ENCODE measurements at regions not wholly inside any gene's neighbourhood (a gene's known extent, or its start where the extent isn't known, plus 50 kb on each side); places are given as distances from the start of the nearest gene placed in this dataset.

DNA sequence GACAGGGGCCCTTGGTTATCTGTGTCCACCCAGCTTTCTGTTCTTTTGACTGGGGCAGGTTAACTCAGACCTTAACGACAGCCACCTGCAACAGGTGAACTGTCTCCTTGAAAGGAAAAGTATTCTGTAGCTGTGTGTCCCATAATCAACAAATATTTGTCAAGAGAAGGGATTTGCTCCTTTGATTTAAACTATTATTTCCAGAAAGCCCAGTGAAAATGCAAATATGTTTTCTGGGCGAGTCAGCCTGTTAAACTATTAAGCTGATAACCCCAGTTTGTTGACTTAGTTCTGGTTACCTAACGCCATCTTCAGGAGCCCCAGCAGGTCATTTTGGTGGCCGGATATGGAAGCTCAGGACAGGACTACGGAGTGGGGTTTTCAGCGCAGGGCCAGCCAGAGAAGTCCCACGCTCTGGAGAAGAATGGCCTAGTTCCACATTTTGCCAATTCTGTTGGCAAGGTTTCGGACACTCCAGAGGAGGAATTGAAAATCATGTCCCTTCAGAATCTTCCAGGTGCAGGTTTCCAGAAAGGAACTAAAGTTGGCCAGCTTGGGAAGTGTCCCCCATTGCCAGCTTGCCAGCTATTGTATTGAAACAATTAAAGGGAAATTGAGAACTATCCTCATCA, 54.5 kb downstream of the ADRA2A start:
- intact Hi-C loops (cut with micrococcal nuclease): no loop called here

DNA sequence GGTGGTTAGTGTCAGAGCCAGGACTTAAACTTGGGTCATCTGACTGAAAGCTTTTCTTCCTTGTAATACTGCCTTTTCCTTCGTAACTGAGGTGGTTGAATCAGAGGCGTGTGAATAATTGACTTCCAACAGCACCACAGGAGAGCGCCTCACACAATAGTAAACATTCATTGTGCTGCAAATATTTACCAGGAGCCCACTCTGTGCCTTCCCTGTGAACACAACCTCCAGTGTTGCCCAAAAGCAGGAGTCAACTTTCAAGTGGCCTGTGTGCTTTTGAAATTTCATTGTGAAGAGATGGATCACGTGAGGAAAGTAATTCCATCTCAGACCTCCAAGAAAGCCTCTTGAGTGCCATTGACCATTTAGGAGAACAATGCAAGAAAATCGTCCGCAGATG, 60.2 kb downstream of the ADRA2A start:
- CTCF ChIA-PET: interaction anchor here (0.6 kb wide), 1 partner anchor 12 kb away, joined by 3 read pairs; no protein-coding TSS in a partner anchor
- Mint-ChIP-seq H3K36me3 (ENCODE audit: low read depth) (no peaks in the 10 kb centered on the region), H3K9me3 (no peaks in the 10 kb centered on the region), H3K4me3 (no peak overlapping the region), H3K27ac (no peak overlapping the region), H3K4me1 (ENCODE audit: low read depth) (no peaks in the 10 kb centered on the region), H3K27me3 (ENCODE audit: low read depth) (peaks cover 10% of the 10 kb centered on the region)
- intact Hi-C loops (cut with micrococcal nuclease): no loop called here
- DNase-seq: no peak

More for the DNA sequence above, 54.5 kb downstream of the ADRA2A start:
- no peak overlapping the region for H3K4me3 Mint-ChIP-seq
- DNase-seq: no peak
- CTCF ChIA-PET: no interaction called here
- peaks cover 6% of the 10 kb centered on the region for H3K27me3 Mint-ChIP-seq (ENCODE audit: low read depth)
- H3K27ac Mint-ChIP-seq: no peak overlapping the region
- no peaks in the 10 kb centered on the region for H3K36me3 Mint-ChIP-seq (ENCODE audit: low read depth)
- H3K4me1 Mint-ChIP-seq (ENCODE audit: low read depth): no peaks in the 10 kb centered on the region
- no peaks in the 10 kb centered on the region for H3K9me3 Mint-ChIP-seq

DNA sequence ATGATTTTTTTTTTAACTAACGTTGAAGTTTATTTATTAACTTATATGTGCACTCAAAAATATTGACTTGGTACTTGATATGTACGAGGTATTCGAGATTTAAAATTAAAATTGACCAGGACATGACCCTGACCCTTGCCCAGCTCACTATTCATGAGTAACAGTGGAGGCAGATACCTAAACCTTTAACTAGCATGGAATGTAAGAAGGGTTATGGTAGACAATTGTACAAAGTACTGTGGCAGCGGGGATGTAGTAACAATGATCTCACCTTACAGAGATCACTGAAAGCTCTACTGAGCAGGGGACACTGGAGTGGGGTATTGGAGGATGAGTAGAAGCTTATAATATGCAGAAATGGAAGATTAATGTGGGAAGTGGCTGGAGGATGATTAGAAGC, 60.8 kb downstream of the ADRA2A start:
- intact Hi-C loops (cut with micrococcal nuclease): no loop called here
- H3K27ac Mint-ChIP-seq: no peak overlapping the region
- no peak for DNase-seq
- no peaks in the 10 kb centered on the region for H3K4me1 Mint-ChIP-seq (ENCODE audit: low read depth)
- H3K9me3 Mint-ChIP-seq: no peaks in the 10 kb centered on the region
- CTCF ChIA-PET: interaction anchor here (0.6 to 1.0 kb wide), 2 partner anchors 11 to 13 kb away, joined by 3 read pairs; no protein-coding TSS in a partner anchor
- H3K27me3 Mint-ChIP-seq (ENCODE audit: low read depth): peaks cover 14% of the 10 kb centered on the region
- no peaks in the 10 kb centered on the region for H3K36me3 Mint-ChIP-seq (ENCODE audit: low read depth)
- no peak overlapping the region for H3K4me3 Mint-ChIP-seq

DNA sequence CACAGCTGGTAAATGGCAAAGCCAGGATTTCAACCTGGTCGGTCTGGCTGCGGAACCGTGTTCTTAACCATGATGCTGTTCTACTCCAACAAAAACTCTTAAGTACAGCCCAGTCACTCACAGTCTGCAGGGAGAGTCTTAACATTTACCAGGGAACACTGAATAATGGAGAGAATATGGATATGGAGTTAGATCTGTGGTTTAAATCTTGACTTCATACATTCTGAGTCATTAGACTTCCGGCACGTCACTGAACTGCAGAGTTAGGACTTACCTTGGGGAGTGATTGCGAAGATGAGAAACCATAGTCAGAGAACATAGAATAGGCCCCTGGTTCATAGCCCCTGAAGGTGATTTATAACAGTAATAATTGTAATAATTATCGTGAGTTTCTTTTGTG, 61.7 kb downstream of the ADRA2A start:
- no peaks in the 10 kb centered on the region for H3K4me1 Mint-ChIP-seq (ENCODE audit: low read depth)
- intact Hi-C loops (cut with micrococcal nuclease): no loop called here
- H3K27me3 Mint-ChIP-seq (ENCODE audit: low read depth): peaks cover 14% of the 10 kb centered on the region
- CTCF ChIA-PET: interaction anchor here (0.6 kb wide), 1 partner anchor 960 kb away, joined by 8 read pairs; no protein-coding TSS in a partner anchor
- no peak overlapping the region for H3K27ac Mint-ChIP-seq
- no peak for DNase-seq
- no peaks in the 10 kb centered on the region for H3K36me3 Mint-ChIP-seq (ENCODE audit: low read depth)
- H3K9me3 Mint-ChIP-seq: no peaks in the 10 kb centered on the region
- H3K4me3 Mint-ChIP-seq: no peak overlapping the region

DNA sequence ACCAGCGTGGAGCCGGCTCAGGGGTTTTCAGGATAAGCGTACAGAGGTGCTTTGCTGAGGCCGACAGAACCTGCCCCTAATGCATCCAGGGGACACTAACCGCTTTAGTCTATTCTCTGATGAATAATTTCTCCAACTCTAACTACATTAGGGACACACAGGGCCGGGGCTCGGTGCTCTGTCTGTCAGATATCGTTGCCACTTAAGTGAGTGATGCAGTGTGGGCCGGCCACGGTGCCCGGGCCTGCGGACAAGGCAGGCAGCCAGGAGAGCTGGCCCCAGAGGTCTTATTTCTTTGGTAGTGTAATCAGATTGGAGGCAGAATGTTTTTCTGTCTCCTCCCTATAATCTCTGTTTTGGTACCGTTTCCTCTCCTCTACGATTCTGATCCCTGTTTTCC, 62.7 kb downstream of the ADRA2A start:
- Mint-ChIP-seq H3K27me3 (ENCODE audit: low read depth) (peaks cover 14% of the 10 kb centered on the region), H3K36me3 (ENCODE audit: low read depth) (no peaks in the 10 kb centered on the region), H3K4me3 (no peak overlapping the region), H3K9me3 (no peaks in the 10 kb centered on the region), H3K4me1 (ENCODE audit: low read depth) (no peaks in the 10 kb centered on the region), H3K27ac (no peak overlapping the region)
- CTCF ChIA-PET: no interaction called here
- DNase-seq: no peak
- intact Hi-C loops (cut with micrococcal nuclease): no loop called here

DNA sequence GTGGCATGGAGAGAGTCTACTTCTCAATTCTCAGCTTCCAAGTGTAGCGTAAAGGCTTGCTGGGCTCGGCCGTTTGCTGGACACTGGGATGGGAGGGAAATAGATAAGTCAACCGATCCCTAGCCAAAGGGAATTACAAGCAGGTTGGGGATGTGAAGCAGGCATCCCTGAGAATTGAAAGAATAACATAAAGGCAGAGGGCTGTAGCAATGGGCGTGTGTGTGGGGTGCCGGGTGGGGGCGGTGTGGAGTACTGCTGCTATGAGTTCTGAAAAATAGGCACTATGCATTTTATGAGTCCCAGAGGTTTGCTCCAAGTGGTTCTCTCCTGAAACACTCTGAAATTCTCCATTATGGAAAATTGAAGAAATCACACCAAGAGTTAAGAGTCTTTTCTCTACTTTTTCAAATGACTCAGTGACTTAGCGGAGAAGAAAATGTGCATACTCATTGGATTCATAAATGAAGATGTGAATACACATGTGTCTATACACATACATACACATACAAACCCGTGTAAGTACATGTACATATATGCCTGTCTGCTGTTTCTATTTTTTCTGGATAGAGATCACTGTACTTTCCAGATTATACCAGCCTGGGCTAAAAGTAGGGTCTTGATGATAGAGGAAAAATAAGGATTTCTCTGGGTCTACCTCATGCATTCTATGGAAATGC, 65.4 kb downstream of the ADRA2A start:
- CTCF ChIA-PET: no interaction called here
- DNase-seq: no peak
- Mint-ChIP-seq H3K27ac (no peak overlapping the region), H3K4me1 (ENCODE audit: low read depth) (peaks cover 12% of the 10 kb centered on the region), H3K27me3 (ENCODE audit: low read depth) (peaks cover 7% of the 10 kb centered on the region), H3K4me3 (no peak overlapping the region), H3K36me3 (ENCODE audit: low read depth) (no peaks in the 10 kb centered on the region), H3K9me3 (no peaks in the 10 kb centered on the region)
- intact Hi-C loops (cut with micrococcal nuclease): no loop called here

DNA sequence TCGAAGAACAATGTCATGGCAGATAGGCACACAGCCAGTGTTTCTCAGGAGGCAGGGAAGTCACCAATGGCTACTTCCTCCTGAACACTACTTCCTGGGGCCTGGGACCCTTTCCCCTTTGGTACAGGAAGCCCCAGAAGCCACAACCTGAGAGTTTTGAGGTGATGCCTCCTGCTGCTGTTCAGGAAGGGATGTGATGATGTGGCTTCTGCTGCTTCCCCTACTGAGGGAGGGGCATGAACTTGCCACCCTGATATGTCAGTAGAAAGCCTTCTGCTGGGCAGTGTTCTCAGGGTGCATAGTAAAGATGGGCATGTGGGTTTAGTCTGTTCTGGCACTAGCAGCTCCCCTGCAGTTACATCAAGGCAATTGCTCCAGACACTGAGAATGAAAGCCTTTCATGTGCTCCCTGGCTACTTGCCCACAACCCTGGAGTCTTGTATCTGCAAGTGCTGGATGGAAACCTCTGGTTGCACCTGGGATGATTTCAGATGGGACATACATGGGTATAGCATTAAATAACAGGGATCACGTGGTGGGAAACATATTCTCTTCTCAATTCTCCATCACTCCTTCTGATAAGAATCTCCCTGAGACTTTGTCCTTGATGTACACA, 69.3 kb downstream of the ADRA2A start:
- DNase-seq: peak; percentile 31
- intact Hi-C loops (cut with micrococcal nuclease): no loop called here
- H3K4me1 Mint-ChIP-seq (ENCODE audit: low read depth): peaks cover 12% of the 10 kb centered on the region
- H3K9me3 Mint-ChIP-seq: no peaks in the 10 kb centered on the region
- no peaks in the 10 kb centered on the region for H3K36me3 Mint-ChIP-seq (ENCODE audit: low read depth)
- CTCF ChIA-PET: no interaction called here
- H3K4me3 Mint-ChIP-seq: no peak overlapping the region
- no peak overlapping the region for H3K27ac Mint-ChIP-seq
- peaks cover 4% of the 10 kb centered on the region for H3K27me3 Mint-ChIP-seq (ENCODE audit: low read depth)

DNA sequence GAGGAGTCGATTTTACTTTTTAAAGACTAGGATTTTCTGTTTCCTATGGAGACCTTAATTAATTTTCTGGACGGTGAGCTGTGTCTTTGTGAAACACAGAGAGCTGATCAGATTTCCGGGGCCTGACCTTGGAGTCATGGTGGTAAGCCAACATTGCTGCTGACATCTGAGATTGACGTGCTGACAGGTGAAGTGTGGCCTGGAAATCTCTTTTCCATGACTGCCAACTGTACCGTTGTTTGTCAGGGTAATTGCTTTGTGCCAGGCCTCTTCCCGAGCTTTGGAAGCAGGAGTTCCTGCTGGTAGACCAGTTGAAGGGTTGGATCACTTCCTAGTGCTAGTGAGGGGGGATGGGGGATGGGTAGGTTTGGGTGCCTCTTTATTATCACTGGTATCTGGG, 71.2 kb downstream of the ADRA2A start:
- no peaks in the 10 kb centered on the region for H3K27me3 Mint-ChIP-seq (ENCODE audit: low read depth)

DNA sequence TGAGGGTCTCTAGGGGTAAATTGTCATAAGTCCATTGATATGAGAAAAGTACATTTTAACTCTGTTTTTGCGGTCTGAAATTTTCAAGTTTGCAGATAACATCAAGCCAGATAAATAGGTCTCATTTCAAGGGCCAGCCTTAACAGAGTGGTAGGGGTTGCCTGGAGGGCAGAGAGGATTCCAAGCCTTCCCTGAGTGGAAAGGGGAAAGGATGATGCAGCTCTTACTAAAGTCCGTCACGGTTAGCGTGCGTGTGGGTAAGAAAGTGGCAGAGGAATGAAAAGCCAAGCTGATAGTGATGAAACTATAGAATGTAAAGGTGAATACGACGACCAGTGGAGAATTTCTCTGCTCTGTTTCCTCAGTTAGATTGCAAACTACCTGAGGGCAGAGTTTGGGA, 71.6 kb downstream of the ADRA2A start:
- Mint-ChIP-seq H3K9me3 (no peaks in the 10 kb centered on the region), H3K27ac (no peak overlapping the region), H3K36me3 (ENCODE audit: low read depth) (no peaks in the 10 kb centered on the region), H3K27me3 (ENCODE audit: low read depth) (peaks cover 3% of the 10 kb centered on the region), H3K4me3 (no peak overlapping the region), H3K4me1 (ENCODE audit: low read depth) (peaks cover 12% of the 10 kb centered on the region)
- DNase-seq: no peak
- CTCF ChIA-PET: interaction anchor here (0.6 kb wide), 1 partner anchor 11 kb away, joined by 3 read pairs; no protein-coding TSS in a partner anchor
- intact Hi-C loops (cut with micrococcal nuclease): no loop called here

More for the DNA sequence above, 71.2 kb downstream of the ADRA2A start:
- no peak overlapping the region for H3K27ac Mint-ChIP-seq
- H3K36me3 Mint-ChIP-seq (ENCODE audit: low read depth): no peaks in the 10 kb centered on the region
- intact Hi-C loops (cut with micrococcal nuclease): no loop called here
- CTCF ChIA-PET: interaction anchor here (0.6 kb wide), 1 partner anchor 11 kb away, joined by 3 read pairs; no protein-coding TSS in a partner anchor
- no peak for DNase-seq
- peaks cover 12% of the 10 kb centered on the region for H3K4me1 Mint-ChIP-seq (ENCODE audit: low read depth)
- no peak overlapping the region for H3K4me3 Mint-ChIP-seq
- no peaks in the 10 kb centered on the region for H3K9me3 Mint-ChIP-seq

DNA sequence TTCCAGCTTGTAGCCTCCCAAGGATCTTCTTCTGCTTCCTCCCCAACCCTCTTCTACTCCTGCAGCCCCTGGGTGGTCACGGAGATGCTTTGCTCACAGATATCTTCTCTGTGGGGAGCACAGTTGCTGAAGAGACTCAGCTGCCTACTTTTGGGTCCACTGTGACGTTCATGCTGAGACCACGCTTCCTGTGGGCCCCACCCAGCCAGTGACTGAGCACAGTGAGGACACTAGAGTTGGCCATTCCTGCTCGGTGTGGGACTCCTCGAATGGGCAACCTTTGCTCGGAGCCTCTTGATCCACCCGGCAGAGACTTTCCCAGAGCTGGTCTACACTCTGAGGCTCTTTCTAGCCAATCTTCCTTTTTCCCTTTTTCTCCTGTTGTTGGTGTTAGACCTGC, 73.9 kb downstream of the ADRA2A start:
- Mint-ChIP-seq H3K4me3 (no peak overlapping the region), H3K36me3 (ENCODE audit: low read depth) (no peaks in the 10 kb centered on the region), H3K9me3 (no peaks in the 10 kb centered on the region), H3K27ac (no peak overlapping the region), H3K4me1 (ENCODE audit: low read depth) (peaks cover 12% of the 10 kb centered on the region), H3K27me3 (ENCODE audit: low read depth) (peaks cover 3% of the 10 kb centered on the region)
- CTCF ChIA-PET: no interaction called here
- DNase-seq: no peak
- intact Hi-C loops (cut with micrococcal nuclease): no loop called here

DNA sequence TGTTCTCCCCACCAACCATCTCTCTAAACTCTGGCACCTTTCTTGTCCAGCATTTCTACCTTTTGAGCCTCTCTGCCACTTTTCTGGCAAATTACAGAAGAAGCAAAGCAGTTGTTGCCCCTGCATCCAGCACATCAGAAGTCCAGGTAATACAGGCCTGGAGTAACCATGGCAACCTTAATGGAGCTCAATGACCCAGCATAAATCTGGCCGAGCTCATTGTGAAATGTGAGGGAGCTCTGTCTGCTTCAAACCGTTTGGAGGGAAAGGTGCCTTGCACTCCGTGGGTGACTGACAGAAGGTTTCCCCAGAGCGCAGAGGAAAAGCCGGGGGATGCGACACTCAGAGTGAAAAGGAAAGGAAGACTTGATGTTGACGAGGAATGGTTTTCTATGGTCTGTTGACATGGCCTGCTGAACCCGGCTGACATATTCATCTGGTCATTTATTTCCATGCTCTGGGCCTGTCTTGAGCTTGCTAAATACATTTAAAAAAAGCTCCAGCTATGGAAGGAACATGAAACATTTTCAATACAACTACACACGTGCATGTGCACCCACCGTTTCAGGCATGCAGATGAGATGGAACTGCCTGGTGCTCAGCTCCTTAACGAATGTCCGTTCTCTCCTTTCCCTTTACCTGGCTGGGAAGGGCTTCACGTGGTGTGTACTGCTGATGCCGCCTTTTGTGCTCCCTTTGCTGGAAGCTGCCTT, 74.9 kb downstream of the ADRA2A start:
- intact Hi-C loops (cut with micrococcal nuclease): no loop called here
- Mint-ChIP-seq H3K4me1 (ENCODE audit: low read depth) (peaks cover 3% of the 10 kb centered on the region), H3K36me3 (ENCODE audit: low read depth) (no peaks in the 10 kb centered on the region), H3K4me3 (no peak overlapping the region), H3K27ac (no peak overlapping the region), H3K9me3 (no peaks in the 10 kb centered on the region), H3K27me3 (ENCODE audit: low read depth) (peaks cover 8% of the 10 kb centered on the region)
- no peak for DNase-seq
- CTCF ChIA-PET: no interaction called here

DNA sequence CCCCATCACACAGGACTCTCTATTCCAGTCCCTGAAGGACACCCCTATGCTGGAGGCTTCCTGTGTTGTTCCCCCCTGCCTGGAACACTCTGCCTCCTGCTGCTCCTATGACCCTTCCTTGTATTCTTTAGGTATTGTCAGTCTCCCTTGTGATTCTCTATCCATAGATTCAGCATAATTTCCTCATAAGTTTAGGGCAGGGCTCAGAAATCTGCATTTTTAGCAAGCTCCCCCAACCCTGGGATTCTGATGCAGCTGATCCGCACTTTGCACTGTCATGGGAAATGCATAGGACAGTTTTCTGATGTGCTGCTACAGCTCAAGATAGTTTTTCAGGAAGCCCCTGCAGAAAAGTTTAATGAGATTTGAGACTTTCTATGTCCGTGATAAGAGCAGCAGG, 79.9 kb downstream of the ADRA2A start:
- H3K27ac Mint-ChIP-seq: no peak overlapping the region
- H3K27me3 Mint-ChIP-seq (ENCODE audit: low read depth): peaks cover 18% of the 10 kb centered on the region
- H3K4me1 Mint-ChIP-seq (ENCODE audit: low read depth): no peaks in the 10 kb centered on the region
- no peak for DNase-seq
- intact Hi-C loops (cut with micrococcal nuclease): no loop called here
- CTCF ChIA-PET: no interaction called here
- no peaks in the 10 kb centered on the region for H3K36me3 Mint-ChIP-seq (ENCODE audit: low read depth)
- H3K4me3 Mint-ChIP-seq: no peak overlapping the region
- H3K9me3 Mint-ChIP-seq: no peaks in the 10 kb centered on the region

All from activated naive CD4-positive, alpha-beta T cell treated with anti-CD3 and anti-CD28 coated beads for 36 hours (primary cell).